ENCODE measurements at regions not wholly inside any gene's neighbourhood (a gene's known extent, or its start where the extent isn't known, plus 50 kb on each side); places are given as distances from the start of the nearest gene placed in this dataset.
"Not testable (repeated sequence)": the region's sequence is repeated elsewhere in the genome, so short reads cannot be mapped to it uniquely, and the experiment has no call there.

GRCh38 chr3:107142786-107143575 lies 234.3 kb upstream of the CCDC54 start:
- no peak for DNase-seq (ENCODE audit: low read depth)

GRCh38 chr3:107150675-107151074 lies 226.6 kb upstream of the CCDC54 start:
- DNase-seq (ENCODE audit: low read depth), result no peak

GRCh38 chr3:107153981-107154380 lies 223.3 kb upstream of the CCDC54 start:
- no peak for DNase-seq (ENCODE audit: low read depth)

GRCh38 chr3:107172411-107172810 lies 204.8 kb upstream of the CCDC54 start:
- no peak for DNase-seq (ENCODE audit: low read depth)

- peak; percentile 10 for DNase-seq (ENCODE audit: low read depth)
Observed at GRCh38 chr3:107184375-107184774, 192.9 kb upstream of the CCDC54 start.

- DNase-seq (ENCODE audit: low read depth), result no peak
Observed at GRCh38 chr3:107188262-107188661, 189.0 kb upstream of the CCDC54 start.

GRCh38 chr3:107189158-107189791 lies 188.0 kb upstream of the CCDC54 start:
- DNase-seq (ENCODE audit: low read depth), result no peak

GRCh38 chr3:107193116-107193515 lies 184.1 kb upstream of the CCDC54 start:
- no peak for DNase-seq (ENCODE audit: low read depth)

GRCh38 chr3:107198581-107199181 lies 178.6 kb upstream of the CCDC54 start:
- DNase-seq (ENCODE audit: low read depth), result no peak

GRCh38 chr3:107201146-107201545 lies 176.1 kb upstream of the CCDC54 start:
- DNase-seq (ENCODE audit: low read depth), result no peak

- DNase-seq (ENCODE audit: low read depth), result not testable (repeated sequence)
Observed at GRCh38 chr3:107202885-107203284, 174.4 kb upstream of the CCDC54 start.

GRCh38 chr3:107204121-107204520 lies 173.1 kb upstream of the CCDC54 start:
- DNase-seq (ENCODE audit: low read depth), result no peak

GRCh38 chr3:107205358-107205757 lies 171.9 kb upstream of the CCDC54 start:
- DNase-seq (ENCODE audit: low read depth), result no peak

- DNase-seq (ENCODE audit: low read depth), result no peak
Observed at GRCh38 chr3:107206141-107206540, 171.1 kb upstream of the CCDC54 start.

- no peak for DNase-seq (ENCODE audit: low read depth)
Observed at GRCh38 chr3:107206945-107207344, 170.3 kb upstream of the CCDC54 start.

- DNase-seq (ENCODE audit: low read depth), result peak; percentile 96
Observed at GRCh38 chr3:107208100-107208499, 169.1 kb upstream of the CCDC54 start.

- no peak for DNase-seq (ENCODE audit: low read depth)
Observed at GRCh38 chr3:107208796-107209195, 168.4 kb upstream of the CCDC54 start.

GRCh38 chr3:107209302-107209990 lies 167.8 kb upstream of the CCDC54 start:
- DNase-seq (ENCODE audit: low read depth), result no peak

- no peak for DNase-seq (ENCODE audit: low read depth)
Observed at GRCh38 chr3:107211608-107212007, 165.6 kb upstream of the CCDC54 start.

- DNase-seq (ENCODE audit: low read depth), result no peak
Observed at GRCh38 chr3:107212618-107213017, 164.6 kb upstream of the CCDC54 start.

GRCh38 chr3:107213044-107213669 lies 164.1 kb upstream of the CCDC54 start:
- no peak for DNase-seq (ENCODE audit: low read depth)

- DNase-seq (ENCODE audit: low read depth), result no peak
Observed at GRCh38 chr3:107216229-107216628, 161.0 kb upstream of the CCDC54 start.
